ENCODE measurements at regions not wholly inside any gene's neighbourhood (a gene's known extent, or its start where the extent isn't known, plus 50 kb on each side); places are given as distances from the start of the nearest gene placed in this dataset.

DNA sequence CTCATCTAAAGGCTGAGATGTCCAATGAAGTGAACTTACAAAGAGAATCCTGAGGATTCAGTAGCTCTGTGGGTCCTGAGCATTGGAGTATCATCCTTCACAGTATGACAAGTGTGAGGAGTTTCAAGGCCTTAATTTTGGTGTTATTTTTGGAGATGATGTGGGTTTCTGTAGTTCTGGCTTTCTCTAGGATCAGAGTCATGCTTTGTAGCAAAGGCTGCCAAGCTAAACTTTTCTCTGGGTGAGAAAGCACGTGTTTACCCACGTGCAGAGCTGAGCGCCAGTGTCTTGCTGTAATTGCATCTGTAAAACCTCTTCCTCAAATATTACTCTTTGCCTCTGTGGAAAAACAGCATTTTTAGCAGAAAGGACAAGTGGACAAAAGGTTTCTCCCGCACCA is 387.8 kb upstream of the LYPLAL1 start (continued):
- TF ChIP-seq SIX5 (IDR thresholded peaks at IDR 0.05; ENCODE audit: low read depth, low read length, severe bottlenecking) = no peak
- TF ChIP-seq TCF3 (IDR thresholded peaks at IDR 0.05; ENCODE audit: borderline replicate concordance, insufficient read depth, low read depth, low read length) = no peak
- TF ChIP-seq, protein P1, sequence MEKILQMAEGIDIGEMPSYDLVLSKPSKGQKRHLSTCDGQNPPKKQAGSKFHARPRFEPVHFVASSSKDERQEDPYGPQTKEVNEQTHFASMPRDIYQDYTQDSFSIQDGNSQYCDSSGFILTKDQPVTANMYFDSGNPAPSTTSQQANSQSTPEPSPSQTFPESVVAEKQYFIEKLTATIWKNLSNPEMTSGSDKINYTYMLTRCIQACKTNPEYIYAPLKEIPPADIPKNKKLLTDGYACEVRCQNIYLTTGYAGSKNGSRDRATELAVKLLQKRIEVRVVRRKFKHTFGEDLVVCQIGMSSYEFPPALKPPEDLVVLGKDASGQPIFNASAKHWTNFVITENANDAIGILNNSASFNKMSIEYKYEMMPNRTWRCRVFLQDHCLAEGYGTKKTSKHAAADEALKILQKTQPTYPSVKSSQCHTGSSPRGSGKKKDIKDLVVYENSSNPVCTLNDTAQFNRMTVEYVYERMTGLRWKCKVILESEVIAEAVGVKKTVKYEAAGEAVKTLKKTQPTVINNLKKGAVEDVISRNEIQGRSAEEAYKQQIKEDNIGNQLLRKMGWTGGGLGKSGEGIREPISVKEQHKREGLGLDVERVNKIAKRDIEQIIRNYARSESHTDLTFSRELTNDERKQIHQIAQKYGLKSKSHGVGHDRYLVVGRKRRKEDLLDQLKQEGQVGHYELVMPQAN (conservative IDR thresholded peaks at IDR 0.05) = no peak
- no peak for TF ChIP-seq ZNF217 (IDR thresholded peaks at IDR 0.05)
- TF ChIP-seq, protein P2, sequence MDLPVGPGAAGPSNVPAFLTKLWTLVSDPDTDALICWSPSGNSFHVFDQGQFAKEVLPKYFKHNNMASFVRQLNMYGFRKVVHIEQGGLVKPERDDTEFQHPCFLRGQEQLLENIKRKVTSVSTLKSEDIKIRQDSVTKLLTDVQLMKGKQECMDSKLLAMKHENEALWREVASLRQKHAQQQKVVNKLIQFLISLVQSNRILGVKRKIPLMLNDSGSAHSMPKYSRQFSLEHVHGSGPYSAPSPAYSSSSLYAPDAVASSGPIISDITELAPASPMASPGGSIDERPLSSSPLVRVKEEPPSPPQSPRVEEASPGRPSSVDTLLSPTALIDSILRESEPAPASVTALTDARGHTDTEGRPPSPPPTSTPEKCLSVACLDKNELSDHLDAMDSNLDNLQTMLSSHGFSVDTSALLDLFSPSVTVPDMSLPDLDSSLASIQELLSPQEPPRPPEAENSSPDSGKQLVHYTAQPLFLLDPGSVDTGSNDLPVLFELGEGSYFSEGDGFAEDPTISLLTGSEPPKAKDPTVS (IDR thresholded peaks at IDR 0.05; ENCODE audit: low read depth, low read length) = no peak
- TF ChIP-seq ZNF622 (IDR thresholded peaks at IDR 0.05) = no peak
- no peak for TF ChIP-seq ESRRA (IDR thresholded peaks at IDR 0.05; ENCODE audit: low read length)
- TF ChIP-seq ATF7 (IDR thresholded peaks at IDR 0.05; ENCODE audit: low read depth) = no peak

DNA sequence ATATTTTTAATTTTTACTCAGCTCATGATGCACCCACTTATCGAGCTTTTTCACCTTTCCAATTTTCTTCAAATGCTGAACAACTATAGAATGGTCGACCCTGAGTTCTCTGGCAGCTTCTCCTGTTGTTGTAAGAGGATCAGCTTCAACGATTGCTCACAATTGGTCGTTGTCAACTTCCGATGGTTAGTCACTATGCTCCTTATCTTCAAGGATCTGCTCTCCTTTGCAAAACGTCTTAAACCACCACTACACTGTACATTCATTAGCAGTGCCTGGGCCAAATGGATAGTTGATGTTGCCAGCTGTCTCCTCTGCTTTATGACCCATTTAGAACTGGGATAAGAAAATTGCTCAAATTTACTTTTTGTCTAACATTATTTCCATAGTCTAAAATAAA is 385.9 kb upstream of the LYPLAL1 start:
- Histone ChIP-seq H3K4me1 (ENCODE audit: control insufficient read depth, insufficient read depth, low read length) (no peaks in the 10 kb centered on the region), H3K36me3 (ENCODE audit: control insufficient read depth in 2 of 2, insufficient read depth in 2 of 2, low read length in 1 of 2) (no peaks in the 10 kb centered on the region), H4K20me1 (ENCODE audit: control insufficient read depth, insufficient read depth) (no peaks in the 10 kb centered on the region), H3K4me2 (ENCODE audit: control insufficient read depth, insufficient read depth) (no peak overlapping the region), H3K79me2 (ENCODE audit: control insufficient read depth, insufficient read depth, low read length) (no peaks in the 10 kb centered on the region), H3K9ac (ENCODE audit: control insufficient read depth, insufficient read depth, low read length) (no peak overlapping the region), H3K27me3 (replicated peaks in 1 of 2; ENCODE audit: control insufficient read depth in 2 of 2, insufficient read depth in 2 of 2, low read length in 1 of 2) (no peaks in the 10 kb centered on the region), H2AFZ (ENCODE audit: control insufficient read depth, low read depth, low read length) (no peak overlapping the region), H3K4me3 (no peak overlapping the region), H3K27ac (ENCODE audit: control insufficient read depth, insufficient read depth) (no peak overlapping the region), H3K9me3 (replicated peaks; ENCODE audit: control insufficient read depth, insufficient read depth, low read length) (no peaks in the 10 kb centered on the region)
- WGBS (ENCODE audit: insufficient coverage, insufficient replicate concordance, low lambda C conversion rate, missing lambda C conversion rate) = 20% methylated on average over 6 of the region's 6 CpGs
- FAIRE-seq = no peak
- DNase-seq (ENCODE audit: low read depth, low spot score) = no peak
- ChIA-PET RAD21 (ENCODE audit: unreplicated experiment) (no interaction called here), SMC1A (ENCODE audit: uncharacterized antibody, unreplicated experiment) (no interaction called here), CTCF (no interaction called here), POLR2A (interaction anchor here (0.6 kb wide), 1 partner anchor 469 kb away, joined by 3 read pairs; no protein-coding TSS in a partner anchor)
- intact Hi-C loops (cut with micrococcal nuclease; ENCODE audit: unreplicated experiment) (no loop called here), in situ Hi-C loops (cut with MboI) (no loop called here)
- no TSS peak for BruUV-seq (replicated peaks)
- ATAC-seq = no peak
- TF ChIP-seq TCF7 (IDR thresholded peaks at IDR 0.05; ENCODE audit: borderline replicate concordance) (no peak), LARP7 (IDR thresholded peaks at IDR 0.05) (no peak), CEBPB (IDR thresholded peaks at IDR 0.05; ENCODE audit: borderline replicate concordance in 1 of 2, low read depth in 2 of 2, low read length in 2 of 2) (no peak), GABPA (IDR thresholded peaks at IDR 0.05; ENCODE audit: low read depth) (no peak), GATAD2B (conservative IDR thresholded peaks at IDR 0.05; ENCODE audit: low read depth) (no peak), ZSCAN29 (IDR thresholded peaks at IDR 0.05) (no peak)
- TF ChIP-seq, protein P3, sequence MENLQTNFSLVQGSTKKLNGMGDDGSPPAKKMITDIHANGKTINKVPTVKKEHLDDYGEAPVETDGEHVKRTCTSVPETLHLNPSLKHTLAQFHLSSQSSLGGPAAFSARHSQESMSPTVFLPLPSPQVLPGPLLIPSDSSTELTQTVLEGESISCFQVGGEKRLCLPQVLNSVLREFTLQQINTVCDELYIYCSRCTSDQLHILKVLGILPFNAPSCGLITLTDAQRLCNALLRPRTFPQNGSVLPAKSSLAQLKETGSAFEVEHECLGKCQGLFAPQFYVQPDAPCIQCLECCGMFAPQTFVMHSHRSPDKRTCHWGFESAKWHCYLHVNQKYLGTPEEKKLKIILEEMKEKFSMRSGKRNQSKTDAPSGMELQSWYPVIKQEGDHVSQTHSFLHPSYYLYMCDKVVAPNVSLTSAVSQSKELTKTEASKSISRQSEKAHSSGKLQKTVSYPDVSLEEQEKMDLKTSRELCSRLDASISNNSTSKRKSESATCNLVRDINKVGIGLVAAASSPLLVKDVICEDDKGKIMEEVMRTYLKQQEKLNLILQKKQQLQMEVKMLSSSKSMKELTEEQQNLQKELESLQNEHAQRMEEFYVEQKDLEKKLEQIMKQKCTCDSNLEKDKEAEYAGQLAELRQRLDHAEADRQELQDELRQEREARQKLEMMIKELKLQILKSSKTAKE (IDR thresholded peaks at IDR 0.05; ENCODE audit: low read depth, poor library complexity, severe bottlenecking) = no peak
- TF ChIP-seq, protein P4, sequence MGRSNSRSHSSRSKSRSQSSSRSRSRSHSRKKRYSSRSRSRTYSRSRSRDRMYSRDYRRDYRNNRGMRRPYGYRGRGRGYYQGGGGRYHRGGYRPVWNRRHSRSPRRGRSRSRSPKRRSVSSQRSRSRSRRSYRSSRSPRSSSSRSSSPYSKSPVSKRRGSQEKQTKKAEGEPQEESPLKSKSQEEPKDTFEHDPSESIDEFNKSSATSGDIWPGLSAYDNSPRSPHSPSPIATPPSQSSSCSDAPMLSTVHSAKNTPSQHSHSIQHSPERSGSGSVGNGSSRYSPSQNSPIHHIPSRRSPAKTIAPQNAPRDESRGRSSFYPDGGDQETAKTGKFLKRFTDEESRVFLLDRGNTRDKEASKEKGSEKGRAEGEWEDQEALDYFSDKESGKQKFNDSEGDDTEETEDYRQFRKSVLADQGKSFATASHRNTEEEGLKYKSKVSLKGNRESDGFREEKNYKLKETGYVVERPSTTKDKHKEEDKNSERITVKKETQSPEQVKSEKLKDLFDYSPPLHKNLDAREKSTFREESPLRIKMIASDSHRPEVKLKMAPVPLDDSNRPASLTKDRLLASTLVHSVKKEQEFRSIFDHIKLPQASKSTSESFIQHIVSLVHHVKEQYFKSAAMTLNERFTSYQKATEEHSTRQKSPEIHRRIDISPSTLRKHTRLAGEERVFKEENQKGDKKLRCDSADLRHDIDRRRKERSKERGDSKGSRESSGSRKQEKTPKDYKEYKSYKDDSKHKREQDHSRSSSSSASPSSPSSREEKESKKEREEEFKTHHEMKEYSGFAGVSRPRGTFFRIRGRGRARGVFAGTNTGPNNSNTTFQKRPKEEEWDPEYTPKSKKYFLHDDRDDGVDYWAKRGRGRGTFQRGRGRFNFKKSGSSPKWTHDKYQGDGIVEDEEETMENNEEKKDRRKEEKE (IDR thresholded peaks at IDR 0.05) = no peak

All from GM12878 (cell line).